Spinal cord (tissue), 9 donors: ENCODE measurements at regions not wholly inside any gene's neighbourhood (a gene's known extent, or its start where the extent isn't known, plus 50 kb on each side); places are given as distances from the start of the nearest gene placed in this dataset.

Source experiments
- DNase-seq, 6 donors: peaks; one replicate each; pipeline versions ENCODE4 v3.0.0 to v3.0.0-alpha.2; 2013 to 2015; ENCODE audit warnings: low spot score in 6 of 6, low read depth in 4 of 6
- H3K27ac ChIP-seq: one replicate; pipeline ENCODE4 v1.5.1; 2013; ENCODE audit warnings: low read depth, low read length, control low read depth
- H3K27me3 ChIP-seq: one replicate; pipeline ENCODE4 v1.6.1; 2013; ENCODE audit warnings: low read length; ENCODE audit not compliant: control insufficient read depth, insufficient read depth
- H3K36me3 ChIP-seq: one replicate; pipeline ENCODE4 v1.6.1; 2013; ENCODE audit warnings: low read length; ENCODE audit not compliant: control insufficient read depth, insufficient read depth
- H3K4me1 ChIP-seq: one replicate; pipeline ENCODE4 v1.6.1; 2013; ENCODE audit warnings: low read length; ENCODE audit not compliant: control insufficient read depth, insufficient read depth
- H3K4me3 ChIP-seq: one replicate; pipeline ENCODE4 v1.5.1; 2013; ENCODE audit warnings: low read depth, low read length, control low read depth
- H3K9me3 ChIP-seq: one replicate; pipeline ENCODE4 v1.6.1; 2013; ENCODE audit warnings: low read length; ENCODE audit not compliant: control insufficient read depth, insufficient read depth
- WGBS: methylation state at CpG from one replicate; pipeline ENCODE4 v1.1.5; 2013; ENCODE audit warnings: missing lambda C conversion rate; ENCODE audit not compliant: insufficient coverage; 5-methylcytosine and 5-hydroxymethylcytosine counted together
- donor health status: healthy.

DNA sequence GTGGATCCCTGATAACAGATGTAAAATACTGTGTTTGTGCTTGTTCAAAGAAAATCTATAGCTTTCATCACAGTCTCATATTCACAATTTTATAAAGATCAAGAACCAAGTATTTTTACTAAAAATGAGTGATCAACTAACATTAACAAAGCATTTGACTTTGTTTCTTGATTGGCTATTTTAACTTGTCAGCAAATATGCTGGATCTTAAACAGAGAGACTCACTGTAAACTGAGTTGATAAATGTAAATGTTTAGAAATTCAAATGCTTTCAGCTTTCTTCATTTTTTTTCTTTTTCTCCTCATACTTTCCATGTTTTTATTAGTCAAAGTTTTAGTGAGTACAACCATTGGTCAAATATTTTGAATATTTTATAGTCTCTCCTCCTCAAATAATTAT, 923.0 kb upstream of the NR2F2 start:
- Histone ChIP-seq H3K9me3 (no peaks in the 10 kb centered on the region), H3K4me1 (no peaks in the 10 kb centered on the region), H3K27me3 (no peaks in the 10 kb centered on the region), H3K27ac (peak overlapping the region; percentile 75), H3K4me3 (no peak overlapping the region), H3K36me3 (no peaks in the 10 kb centered on the region)
- no peak for DNase-seq

DNA sequence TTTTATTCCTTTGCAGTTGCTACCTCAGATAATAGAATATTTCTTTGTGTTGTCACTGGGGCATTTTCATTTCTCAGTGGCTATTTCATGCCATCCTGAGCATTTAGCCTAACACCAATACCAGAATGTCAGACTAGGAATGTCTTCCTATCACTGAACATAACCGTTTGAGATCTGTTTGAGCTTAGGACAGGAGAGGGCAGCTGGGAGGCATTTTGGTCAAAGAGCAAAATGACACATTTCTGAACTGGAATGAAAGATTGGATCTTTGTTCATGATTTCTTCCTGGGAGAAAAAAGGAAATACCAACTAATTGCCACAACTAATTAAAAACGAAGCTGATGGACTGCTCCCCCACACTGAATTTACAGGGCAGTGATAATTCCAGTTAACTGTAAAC, 921.3 kb upstream of the NR2F2 start:
- H3K36me3 ChIP-seq = no peaks in the 10 kb centered on the region
- H3K27ac ChIP-seq = peak overlapping the region; percentile 78
- WGBS = no CpG with 5 or more reads among the region's 2 CpGs
- H3K4me3 ChIP-seq = no peak overlapping the region
- no peaks in the 10 kb centered on the region for H3K9me3 ChIP-seq
- peak in 2 of 6 donors; percentile 27 to 36 for DNase-seq
- H3K4me1 ChIP-seq = no peaks in the 10 kb centered on the region
- H3K27me3 ChIP-seq = no peaks in the 10 kb centered on the region

DNA sequence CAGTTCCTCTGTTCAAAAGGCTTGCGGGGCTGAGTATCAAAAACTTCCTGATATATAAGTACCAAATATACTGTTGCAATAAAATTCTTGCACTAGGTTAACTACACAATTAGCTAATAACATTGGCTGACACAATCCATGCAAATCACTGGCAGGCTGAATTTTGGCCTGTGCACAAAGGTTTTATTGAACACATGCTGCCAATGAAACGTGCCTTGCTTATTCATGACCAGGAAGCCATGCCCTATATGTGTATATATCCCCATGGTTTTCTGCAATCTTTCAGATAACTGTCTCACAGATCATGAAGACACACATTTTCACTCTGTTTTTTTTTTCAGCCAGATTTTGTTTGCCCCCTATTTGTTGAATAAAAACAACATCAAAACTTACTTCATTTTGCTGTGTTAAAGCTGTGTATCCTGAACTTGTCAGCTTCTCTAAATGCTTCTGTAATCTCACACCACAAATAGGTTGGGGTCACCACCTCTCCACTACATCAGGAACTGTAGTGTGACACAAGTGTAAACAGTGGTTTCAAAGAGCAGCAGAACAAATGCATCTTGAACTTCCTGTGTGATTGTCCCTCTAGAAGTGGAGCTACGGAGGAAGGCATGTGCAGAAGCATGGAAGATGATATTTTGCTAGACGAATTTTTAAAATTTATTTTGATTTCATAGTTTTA, 920.7 kb upstream of the NR2F2 start:
- peak in 4 of 6 donors; percentile 5 to 76 (median 50) for DNase-seq
- H3K27ac ChIP-seq = peak overlapping the region; percentile 78
- H3K4me1 ChIP-seq = no peaks in the 10 kb centered on the region
- WGBS = 20% methylated on average over 1 of the region's 4 CpGs
- no peak overlapping the region for H3K4me3 ChIP-seq
- no peaks in the 10 kb centered on the region for H3K9me3 ChIP-seq
- H3K36me3 ChIP-seq = no peaks in the 10 kb centered on the region
- H3K27me3 ChIP-seq = no peaks in the 10 kb centered on the region

DNA sequence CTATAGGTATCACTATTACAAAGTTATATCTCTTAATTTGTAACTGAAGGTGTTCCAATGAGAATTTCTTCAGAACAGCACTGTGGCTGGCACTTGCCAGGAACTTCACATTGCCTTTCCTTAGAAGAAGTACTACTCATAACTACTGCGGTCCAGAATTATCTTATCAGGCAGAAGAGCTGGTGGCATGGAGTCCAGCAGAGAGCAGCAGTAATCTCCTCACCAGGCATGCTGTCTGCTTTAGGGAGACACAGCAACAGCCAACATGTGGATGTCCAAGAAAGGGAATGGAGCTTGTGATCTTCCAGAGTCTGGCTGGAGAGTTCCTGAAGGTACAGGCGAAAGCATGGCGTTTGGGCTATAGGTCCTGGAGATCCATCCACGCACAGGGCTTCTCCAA, 919.7 kb upstream of the NR2F2 start:
- Histone ChIP-seq H3K4me1 (no peaks in the 10 kb centered on the region), H3K27ac (no peak overlapping the region), H3K27me3 (no peaks in the 10 kb centered on the region), H3K36me3 (no peaks in the 10 kb centered on the region), H3K9me3 (no peaks in the 10 kb centered on the region), H3K4me3 (no peak overlapping the region)
- 100% methylated on average over 4 of the region's 4 CpGs for WGBS
- DNase-seq = no peak

DNA sequence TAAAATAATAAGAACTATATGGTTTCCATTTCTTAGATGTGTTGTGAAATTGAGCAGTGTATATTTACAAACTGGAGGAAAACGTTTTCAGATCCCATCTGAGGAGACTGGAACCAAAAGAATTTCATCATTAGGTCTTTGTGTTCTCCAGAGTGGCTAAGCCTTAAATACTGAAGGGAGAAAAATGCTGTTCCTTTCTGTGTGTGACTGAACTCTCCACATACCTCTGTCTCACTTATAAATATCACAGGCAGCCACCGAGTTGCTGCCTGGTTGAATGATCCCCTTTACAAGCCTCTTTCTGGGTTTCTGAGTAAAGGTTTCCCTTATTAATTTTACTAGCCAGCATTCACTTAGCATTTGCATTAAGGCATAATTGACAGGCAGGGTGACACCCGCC, 913.9 kb upstream of the NR2F2 start:
- no peaks in the 10 kb centered on the region for H3K36me3 ChIP-seq
- H3K9me3 ChIP-seq = no peaks in the 10 kb centered on the region
- no peak for DNase-seq
- 90% methylated on average over 2 of the region's 3 CpGs for WGBS
- no peak overlapping the region for H3K4me3 ChIP-seq
- no peaks in the 10 kb centered on the region for H3K4me1 ChIP-seq
- H3K27ac ChIP-seq = no peak overlapping the region
- no peaks in the 10 kb centered on the region for H3K27me3 ChIP-seq

DNA sequence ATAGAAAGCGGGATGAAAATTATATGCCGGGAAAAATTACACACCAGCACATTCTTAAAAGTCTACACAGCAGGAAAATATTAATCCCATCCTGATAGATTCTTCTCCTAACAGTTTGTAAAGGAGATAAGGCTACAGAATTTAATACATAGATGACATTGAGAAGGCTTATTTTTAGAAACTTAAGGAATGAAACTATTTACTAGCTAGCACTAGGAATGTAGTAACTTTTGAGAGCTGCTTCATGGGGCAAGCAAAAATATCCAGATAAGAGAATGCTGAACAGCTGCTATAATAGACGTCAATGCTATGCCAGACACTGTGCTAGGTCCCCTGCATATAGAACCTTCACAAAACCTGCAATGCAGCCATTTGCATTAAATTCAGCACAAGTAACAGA, 912.7 kb upstream of the NR2F2 start:
- no peak for DNase-seq
- Histone ChIP-seq H3K27me3 (no peaks in the 10 kb centered on the region), H3K27ac (no peak overlapping the region), H3K4me3 (no peak overlapping the region), H3K4me1 (no peaks in the 10 kb centered on the region), H3K9me3 (no peaks in the 10 kb centered on the region), H3K36me3 (no peaks in the 10 kb centered on the region)
- WGBS = no CpG with 5 or more reads among the region's 3 CpGs

DNA sequence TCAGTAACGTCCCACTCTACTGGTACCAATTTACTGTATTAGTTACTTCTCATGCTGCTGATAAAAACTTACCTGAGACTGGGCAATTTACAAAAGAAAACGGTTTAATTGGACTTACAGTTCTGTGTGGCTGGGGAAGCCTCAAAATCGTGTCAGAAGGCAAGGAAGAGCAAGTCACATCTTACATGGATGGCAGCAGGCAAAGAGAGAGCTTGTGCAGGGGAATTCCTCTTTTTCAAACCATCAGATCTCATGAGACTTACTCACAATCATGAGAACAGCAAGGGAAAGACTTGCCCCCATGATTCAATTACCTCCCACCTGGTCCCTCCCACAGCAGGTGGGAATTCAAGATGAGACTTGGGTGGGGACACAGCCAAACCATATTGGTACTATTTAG, 908.2 kb upstream of the NR2F2 start:
- H3K36me3 ChIP-seq = no peaks in the 10 kb centered on the region
- H3K27me3 ChIP-seq = no peaks in the 10 kb centered on the region
- H3K9me3 ChIP-seq = peaks cover 1% of the 10 kb centered on the region
- H3K4me1 ChIP-seq = no peaks in the 10 kb centered on the region
- DNase-seq = no peak
- 100% methylated on average over 1 of the region's 3 CpGs for WGBS
- no peak overlapping the region for H3K4me3 ChIP-seq
- no peak overlapping the region for H3K27ac ChIP-seq

DNA sequence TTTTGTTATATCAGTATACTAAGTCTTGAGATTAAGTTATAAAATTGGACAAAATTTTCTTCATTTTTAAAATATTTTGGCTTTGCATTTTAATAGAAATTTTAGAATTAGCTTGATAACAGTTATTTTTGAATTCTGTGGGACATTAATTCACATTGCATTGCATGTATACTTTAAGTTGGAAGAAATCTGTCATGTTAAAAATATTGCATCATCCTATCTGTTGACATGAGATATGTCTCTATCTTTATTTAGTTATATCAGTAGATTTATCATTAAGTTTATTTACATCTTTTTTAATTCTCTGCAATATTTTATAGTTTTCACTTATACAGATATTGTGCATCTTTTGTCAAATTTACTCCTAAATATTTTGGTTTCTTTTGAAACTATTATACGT, 904.6 kb upstream of the NR2F2 start:
- Histone ChIP-seq H3K27ac (no peak overlapping the region), H3K9me3 (peaks cover 1% of the 10 kb centered on the region), H3K4me3 (no peak overlapping the region), H3K27me3 (no peaks in the 10 kb centered on the region), H3K4me1 (no peaks in the 10 kb centered on the region), H3K36me3 (no peaks in the 10 kb centered on the region)
- no CpG with 5 or more reads among the region's 1 CpG for WGBS
- no peak for DNase-seq

DNA sequence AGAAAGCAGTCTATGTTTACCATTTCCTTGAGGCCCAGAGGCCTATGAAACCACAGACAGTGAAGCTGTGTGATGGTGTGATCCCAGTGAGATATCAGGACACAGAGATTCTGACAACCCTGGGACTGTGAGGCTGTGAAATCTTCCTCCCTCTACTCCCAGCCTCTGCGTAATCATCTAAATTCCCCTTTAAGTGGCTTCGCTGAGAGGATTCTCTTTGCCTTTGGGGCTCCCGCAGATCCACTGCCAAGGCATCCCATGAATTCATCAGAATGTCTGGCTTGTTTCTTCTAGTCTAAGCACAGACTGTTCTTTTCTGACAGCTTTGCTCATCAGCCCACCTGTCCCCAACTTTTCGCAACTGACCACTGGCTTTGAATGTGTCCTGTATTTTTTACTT, 901.2 kb upstream of the NR2F2 start:
- WGBS = 76% methylated on average over 3 of the region's 4 CpGs
- H3K27me3 ChIP-seq = no peaks in the 10 kb centered on the region
- H3K36me3 ChIP-seq = no peaks in the 10 kb centered on the region
- H3K27ac ChIP-seq = no peak overlapping the region
- no peak overlapping the region for H3K4me3 ChIP-seq
- no peaks in the 10 kb centered on the region for H3K4me1 ChIP-seq
- H3K9me3 ChIP-seq = peaks cover 1% of the 10 kb centered on the region
- no peak for DNase-seq

DNA sequence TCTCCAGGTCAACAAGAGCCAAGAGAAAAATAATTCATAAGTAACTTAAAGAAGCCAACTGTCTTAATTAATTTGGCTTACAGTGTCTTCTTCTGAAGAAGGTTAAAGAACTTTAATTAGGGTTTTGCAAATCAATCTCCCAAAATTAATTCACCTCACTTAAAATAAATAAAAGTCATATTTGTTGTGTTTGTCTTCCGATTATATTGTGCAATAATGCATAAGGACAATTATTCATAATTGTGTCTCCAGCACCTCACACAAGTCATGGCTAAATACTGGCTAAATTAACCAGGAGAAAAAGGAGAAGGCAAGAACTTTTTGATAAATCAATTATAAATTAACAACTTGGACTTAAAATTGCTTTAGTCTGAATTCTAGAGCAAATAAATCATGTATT, 899.0 kb upstream of the NR2F2 start:
- H3K4me3 ChIP-seq = no peak overlapping the region
- H3K27ac ChIP-seq = no peak overlapping the region
- DNase-seq = no peak
- peaks cover 1% of the 10 kb centered on the region for H3K9me3 ChIP-seq
- no peaks in the 10 kb centered on the region for H3K27me3 ChIP-seq
- H3K36me3 ChIP-seq = no peaks in the 10 kb centered on the region
- WGBS = no CpG with 5 or more reads among the region's 1 CpG
- no peaks in the 10 kb centered on the region for H3K4me1 ChIP-seq
